Retina (tissue), 1 donor: ENCODE measurements at regions not wholly inside any gene's neighbourhood (a gene's known extent, or its start where the extent isn't known, plus 50 kb on each side); places are given as distances from the start of the nearest gene placed in this dataset.
"Not testable (repeated sequence)": the region's sequence is repeated elsewhere in the genome, so short reads cannot be mapped to it uniquely, and the experiment has no call there.

ENCODE experiments used
- DNase-seq: peaks from one replicate; pipeline ENCODE4 v3.0.0-alpha.2; 2016

DNA sequence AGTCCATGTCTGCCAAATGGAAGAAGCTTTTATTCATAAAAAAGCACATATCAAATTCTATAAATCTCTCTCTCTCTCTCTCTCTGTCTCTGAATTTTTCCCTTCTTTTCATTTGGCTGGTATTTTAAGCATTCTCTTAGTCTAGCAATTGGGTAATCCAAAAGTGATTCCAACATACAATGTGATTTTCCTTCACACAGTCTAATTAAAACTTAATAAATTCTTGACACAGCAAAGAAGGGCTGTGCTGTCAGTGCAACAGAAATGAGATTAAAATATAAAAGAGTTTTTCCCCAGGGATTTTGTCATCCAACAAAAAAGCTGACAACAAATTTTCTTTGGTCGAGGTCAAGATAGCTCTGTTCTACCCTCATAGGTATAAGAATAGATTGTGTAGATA lies 216.9 kb downstream of the CENPC start:
- DNase-seq: no peak

DNA sequence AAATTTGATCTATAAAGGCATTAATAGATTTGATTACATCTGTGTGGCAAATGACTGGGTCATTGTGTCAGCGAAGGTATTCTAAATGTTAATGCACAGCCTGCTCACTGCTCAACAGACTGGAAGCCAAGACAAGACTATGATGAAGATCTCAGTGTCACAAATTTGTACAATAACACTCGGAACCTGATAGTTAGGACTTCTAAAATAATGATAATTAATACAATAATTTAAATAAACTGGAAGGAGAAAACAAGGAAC lies 217.4 kb downstream of the CENPC start:
- DNase-seq: no peak

DNA sequence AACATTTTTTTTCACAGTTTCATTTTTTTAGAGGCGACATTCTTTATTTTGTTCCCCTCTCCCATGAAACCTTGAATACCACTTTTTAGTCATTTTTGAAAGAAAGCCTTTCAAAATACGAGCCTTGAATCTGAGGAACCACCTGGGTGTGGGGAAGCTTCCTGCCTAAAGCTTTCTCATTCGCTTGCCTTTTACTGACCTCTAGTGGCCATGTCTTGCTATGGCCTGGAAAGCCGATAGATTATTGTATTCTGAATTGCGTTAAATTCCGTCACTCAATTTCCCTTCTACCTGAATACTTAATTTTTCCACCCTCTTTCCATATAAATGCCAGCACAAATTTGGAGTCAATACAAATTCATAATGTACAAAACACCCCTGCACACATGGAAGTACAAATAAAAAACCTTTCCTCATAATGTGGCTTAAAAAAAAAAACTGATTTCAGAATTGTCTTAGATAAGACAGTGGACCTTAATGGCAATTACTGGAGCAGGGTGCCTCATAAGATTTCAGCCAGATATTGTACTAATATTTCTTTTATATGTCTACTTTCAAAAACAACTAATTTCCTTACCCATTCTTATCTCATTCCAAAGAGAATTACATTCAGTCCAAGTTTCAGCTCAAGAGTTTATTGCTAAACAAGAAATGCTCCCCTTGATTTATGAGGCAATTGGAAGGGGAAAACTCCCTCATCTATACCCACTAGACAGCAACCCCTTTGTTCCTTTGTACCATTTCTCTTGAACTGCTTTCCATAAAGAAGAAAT lies 217.9 kb downstream of the CENPC start:
- peak; percentile 67 for DNase-seq

DNA sequence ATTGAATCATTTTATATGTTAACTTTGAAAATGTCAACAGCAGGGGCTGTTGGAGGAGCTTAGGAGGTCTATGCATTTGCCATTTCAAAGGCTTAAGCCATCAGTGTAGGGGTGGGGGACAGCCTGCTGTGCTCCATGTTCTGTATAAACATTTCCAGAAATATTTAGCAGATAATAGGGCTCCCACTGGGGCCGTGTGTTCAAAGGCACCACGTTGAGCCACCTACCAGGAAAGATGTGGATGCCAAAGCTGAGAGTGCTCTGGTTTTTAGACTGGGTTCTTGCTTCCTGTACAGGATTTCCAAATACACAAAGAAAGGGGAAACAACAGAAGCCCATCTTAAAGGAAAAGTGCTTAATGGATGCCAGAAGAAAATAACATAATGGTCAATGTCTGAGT lies 219.5 kb downstream of the CENPC start:
- DNase-seq: no peak

DNA sequence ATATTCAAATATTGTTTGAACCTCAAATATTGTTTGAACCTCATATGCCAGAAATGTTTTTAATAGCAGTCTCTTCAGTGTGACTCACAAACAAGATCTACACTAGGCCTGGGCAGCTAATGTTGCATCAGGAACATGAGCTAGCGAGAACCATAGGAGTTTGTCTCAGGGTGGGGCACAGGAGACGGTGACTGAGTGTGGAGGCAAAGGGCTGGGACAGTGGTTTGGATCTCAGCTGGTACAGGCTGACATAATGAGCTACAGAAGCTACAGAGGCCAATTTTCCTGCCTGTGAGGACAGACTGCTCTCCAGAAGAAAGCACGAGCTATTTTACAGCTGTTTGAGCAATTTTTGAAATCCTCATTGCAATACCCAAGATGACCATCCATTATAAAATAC lies 224.7 kb downstream of the CENPC start:
- DNase-seq: no peak

DNA sequence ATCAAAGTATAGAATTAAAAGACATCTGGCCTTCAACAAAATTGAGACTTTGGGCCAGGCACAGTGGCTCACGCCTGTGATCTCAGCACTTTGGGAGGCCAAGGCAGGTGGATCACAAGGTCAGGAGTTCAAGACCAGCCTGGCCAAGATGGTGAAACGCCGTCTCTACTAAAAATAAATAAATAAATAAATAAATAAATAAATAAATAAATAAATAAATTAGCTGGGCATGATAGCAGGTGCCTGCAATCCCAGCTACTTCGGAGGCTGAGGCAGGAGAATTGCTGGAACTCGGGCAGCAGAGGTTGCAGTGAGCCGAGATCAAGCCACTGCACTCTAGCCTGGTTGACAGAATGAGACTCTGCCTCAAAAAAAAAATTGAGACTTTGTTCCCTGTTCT lies 225.7 kb downstream of the CENPC start:
- not testable (repeated sequence) for DNase-seq

DNA sequence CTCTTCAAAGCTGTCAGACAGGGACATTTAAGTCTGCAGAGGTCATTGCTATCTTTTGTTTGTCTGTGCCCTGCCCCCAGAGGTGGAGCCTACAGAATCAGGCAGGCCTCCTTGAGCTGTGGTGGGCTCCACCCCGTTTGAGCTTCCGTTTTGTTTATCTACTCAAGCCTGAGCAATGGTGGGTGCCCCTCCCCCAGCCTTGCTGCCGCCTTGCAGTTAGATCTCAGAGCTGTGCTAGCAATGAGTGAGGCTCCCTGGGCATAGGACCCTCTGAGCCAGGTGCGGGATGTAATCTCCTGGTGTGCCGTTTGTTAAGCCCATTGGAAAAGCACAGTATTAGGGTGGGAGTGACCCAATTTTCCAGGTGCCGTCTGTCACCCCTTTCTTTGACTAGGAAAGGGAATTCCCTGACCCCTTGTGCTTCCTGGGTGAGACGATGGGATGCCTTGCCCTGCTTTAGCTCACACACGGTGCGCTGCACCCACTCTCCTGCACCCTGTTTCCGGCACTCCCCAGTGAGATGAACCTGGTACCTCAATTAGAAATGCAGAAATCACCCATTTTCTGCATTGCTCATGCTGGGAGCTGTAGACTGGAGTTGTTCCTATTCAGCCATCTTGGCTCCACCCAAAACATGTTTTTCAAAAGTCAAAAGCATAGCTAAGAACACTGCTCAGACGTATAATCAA lies 244.7 kb downstream of the CENPC start:
- not testable (repeated sequence) for DNase-seq

DNA sequence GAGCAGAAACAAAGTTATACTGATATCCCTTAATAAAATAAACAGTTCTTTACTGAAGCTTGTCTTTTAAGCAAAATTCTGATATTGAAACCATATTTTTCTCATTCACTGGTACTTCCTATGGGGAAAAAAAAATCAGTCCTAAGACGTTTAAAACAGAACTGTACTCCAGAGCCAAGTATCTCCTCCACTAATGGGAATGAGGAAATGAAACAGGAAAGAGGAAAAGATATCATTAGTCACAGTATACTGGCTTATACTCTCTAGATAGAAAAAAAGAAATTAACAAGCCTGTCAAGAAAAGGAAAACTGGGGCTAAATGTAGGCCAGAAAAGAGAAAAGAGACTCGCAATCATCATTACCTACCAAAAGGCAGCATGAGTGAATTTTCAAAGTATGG lies 252.7 kb downstream of the CENPC start:
- no peak for DNase-seq

DNA sequence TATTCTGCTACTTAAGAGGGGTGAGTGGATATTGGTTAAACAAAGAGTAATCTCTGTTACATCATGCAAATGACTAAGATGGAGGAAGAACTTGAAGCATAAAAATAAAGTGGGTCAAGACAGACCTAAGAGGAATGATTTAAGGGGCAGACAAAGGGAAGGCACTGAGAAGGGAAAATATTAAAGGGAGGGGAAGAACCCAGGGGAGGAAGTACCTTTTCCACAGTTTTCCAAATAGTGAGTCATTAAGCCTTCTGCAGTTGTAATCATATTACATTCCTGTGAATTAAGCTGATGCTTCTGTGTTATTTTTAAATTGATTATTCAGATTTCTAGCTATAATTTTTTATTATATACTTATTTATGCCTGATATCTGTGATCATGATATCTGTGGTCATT lies 253.3 kb downstream of the CENPC start:
- no peak for DNase-seq

DNA sequence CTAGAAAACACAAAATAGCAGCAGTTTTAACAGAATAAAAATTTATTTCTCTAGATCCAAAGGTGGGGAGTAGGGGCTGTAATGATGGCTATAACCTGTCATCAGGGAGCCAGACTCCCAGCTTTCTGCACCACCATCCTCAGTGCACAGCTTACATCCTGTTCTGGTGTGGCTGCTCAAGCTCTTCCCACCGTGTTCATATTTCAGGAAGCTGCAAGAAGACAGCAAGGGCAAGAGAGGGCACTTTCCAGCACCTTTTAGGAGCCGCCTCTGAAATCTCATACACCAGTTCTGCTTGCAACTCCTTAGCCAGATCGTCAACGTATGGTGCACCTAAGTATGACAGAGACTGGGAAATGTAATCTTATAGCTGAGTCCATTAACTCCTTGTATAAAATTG lies 253.7 kb downstream of the CENPC start:
- DNase-seq: no peak

DNA sequence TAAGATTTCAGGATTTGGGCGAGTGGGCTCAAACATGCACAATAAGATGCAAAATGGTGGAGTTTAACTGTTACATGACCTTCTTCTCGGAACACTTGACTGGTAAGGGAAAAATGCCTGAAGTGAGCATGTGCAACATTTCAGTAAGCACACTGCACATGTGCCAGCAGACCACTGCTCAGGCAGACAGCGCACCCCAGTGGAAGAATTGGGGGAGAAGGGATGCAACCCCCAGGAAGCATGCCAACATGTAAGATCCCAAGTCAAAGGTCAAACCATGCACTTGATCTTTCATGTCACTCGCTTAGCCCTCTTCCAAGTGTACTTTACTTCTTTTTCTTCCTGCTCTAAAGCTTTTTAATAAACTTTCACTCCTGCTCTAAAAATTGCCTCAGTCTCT lies 256.3 kb downstream of the CENPC start:
- peak; percentile 21 for DNase-seq

DNA sequence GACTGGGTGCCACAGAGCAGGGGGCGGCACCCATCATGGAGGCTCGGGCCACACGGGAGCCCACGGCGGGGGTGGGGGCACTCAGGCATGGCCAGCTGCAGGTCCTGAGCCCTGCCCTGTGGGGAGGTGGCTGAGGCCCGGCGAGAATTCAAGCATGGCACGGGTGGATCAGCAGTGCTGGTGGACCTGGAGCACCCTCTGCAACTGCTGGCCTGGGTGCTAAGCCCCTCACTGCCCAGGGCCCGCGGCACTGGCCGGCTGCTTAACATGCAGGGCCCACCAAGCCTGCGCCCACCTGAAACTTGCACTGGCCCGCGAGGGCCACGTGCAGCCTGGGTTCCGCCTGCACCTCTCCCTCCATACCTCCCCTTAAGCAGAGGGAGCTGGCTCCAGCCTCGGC lies 258.6 kb downstream of the CENPC start:
- DNase-seq: no peak

DNA sequence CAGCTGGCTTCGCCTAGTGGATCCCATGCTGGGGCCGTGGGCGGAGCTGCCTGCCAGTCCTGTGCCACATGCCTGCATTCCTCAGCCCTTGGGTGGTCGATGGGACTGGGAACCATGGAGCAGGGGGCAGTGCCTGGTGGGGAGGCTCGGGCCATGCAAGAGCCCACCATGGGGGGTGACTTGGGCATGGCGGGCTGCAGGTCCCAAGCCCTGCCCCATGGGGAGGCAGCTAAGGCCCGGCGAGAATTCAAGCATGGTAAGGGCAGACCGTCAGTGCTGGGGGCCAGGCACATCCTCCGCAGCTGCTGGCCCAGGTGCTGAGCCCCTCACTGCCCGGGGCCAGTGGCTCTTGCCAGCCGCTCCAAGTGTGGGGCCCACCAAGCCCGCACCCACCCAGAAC lies 262.6 kb downstream of the CENPC start:
- DNase-seq: no peak

DNA sequence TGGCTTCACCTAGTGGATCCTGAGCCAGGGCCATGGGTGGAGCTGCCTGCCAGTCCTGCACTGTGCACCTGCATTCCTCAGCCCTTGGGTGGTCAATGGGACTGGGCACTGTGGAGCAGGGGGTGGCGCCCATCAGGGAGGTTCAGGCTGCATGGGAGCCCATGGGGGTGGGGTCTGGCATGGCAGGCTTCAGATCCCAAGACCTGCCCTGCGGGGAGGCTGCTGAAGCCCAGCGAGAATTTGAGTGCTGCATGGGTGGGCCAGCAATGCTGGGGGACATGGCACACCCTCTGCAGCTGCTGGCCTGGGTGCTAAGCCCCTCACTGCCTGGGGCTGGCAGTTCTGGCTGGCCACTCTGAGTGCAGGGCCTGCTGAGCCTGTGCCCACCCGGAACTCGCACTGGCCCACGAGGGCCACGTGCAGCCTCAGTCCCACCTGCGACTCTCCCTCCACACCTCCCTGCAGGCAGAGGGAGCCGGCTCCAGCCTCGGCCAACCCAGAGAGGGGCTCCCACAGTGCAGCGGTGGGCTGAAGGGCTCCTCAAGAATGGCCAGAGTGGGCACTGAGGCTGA lies 270.0 kb downstream of the CENPC start:
- DNase-seq: no peak

DNA sequence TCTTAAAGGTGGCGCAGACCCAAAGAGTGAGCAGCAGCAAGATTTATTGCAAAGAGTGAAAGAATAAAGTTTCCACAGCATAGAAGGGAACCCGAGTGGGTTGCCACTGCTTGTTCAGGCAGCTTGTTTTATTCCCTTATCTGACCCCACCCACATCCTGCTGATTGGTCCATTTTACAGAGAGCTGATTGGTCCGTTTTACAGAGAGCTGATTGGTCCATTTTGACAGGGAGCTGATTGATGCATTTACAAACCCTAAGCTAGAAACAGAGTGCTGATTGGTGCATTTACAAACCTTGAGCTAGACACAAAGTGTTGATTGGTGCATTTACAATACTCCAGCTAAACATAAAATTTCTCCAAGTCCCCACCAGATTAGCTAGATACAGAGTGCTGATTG lies 270.6 kb downstream of the CENPC start:
- DNase-seq: not testable (repeated sequence)

DNA sequence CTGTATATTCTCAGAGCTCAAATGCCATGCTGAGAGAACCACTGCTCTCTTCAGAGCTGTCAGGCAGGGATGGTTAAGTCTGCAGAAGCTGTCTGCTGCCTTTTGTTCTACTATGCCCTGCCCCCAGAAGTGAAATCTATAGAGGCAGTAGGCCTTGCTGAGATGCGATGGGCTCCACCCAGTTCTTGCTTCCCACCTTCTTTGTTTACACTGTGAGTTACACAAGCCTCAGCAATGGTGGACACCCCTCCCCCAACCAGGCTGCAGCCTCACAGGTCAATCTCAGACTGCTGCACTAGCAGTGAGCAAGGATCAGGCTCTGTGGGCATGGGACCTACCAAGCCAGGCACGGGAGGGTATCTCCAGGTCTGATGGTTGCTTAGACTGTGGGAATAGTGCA lies 271.6 kb downstream of the CENPC start:
- no peak for DNase-seq

DNA sequence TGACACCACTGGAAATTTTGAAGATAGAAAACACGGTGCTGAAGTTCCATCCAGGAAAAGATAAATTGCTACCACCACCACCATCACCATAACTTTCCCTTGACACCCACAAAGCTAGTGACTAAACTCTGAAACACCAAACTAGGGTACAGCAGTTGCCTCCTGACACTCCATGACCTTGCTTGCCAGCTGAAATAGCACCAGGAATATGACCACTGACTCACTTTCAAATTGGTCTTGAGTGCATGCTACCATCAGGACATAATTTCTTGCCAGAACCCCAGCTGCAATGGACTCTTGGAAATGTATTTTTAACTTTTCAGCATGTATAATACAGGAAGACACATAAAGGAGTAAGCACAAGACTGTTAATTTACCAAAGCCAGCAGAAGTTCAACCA lies 283.3 kb downstream of the CENPC start:
- DNase-seq: no peak

DNA sequence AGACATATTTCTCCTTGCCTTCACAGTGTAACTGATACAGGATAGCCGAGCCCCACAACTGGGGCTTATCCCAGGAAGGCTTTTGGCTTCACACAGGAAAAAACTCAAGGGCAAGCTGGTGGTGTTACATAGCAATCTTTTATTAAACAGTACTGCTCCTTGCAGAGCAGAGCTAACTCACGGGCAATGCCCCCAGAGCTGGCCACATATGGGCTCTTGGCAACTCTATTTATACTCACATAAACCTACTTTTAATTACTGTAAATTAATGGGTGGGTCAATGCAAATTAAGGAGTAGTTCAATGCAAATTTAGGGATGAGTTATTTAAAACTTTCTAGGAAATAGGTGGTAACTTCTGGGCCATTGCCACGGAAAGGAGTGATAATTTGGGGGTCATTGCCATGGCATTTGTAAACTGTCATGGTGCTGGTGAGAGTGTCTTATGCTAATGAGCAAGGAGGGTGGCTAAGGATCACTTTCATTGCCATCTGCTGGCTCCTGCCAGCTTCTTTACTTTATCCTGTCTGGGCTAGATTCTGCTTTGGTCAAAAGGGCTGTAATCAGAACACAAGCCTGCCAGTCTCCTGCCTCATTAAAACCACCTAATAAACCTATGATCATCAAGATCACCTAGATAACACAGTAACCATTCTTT lies 288.8 kb downstream of the CENPC start:
- no peak for DNase-seq

DNA sequence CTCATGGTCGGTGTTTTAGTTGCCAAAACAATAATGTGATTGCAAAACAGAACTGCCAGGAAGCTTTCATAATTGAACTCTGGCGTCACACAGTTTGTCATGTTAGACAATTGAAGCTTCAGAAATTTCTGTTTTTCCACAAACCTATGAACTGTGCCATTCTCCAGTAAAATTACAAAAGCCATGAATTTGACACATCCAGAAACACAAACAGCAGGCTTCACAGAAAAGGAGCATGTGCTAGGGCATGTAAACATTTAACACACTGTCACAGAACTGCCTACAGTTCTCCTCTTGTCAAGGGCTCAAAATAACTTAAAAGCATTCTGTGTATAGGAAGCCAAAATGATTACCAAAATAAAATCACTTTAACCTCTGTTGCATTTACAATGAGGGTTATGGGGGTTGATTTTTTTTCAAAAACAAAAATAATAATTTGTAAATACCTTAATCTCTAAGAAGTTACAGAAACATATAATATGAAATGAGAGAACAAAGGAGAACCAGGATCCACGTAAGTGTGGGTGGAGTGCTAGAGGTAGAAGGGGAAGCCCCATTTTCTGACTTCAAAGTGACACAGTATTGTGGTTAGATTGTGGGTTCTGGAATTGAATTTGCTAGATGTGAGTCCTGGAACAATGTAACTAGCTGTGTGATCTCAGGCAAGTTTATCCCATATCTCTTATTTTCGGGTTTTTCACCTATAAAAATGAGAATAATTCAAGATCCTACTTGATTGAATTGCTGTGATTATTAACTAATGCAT lies 295.0 kb downstream of the CENPC start:
- DNase-seq: no peak

DNA sequence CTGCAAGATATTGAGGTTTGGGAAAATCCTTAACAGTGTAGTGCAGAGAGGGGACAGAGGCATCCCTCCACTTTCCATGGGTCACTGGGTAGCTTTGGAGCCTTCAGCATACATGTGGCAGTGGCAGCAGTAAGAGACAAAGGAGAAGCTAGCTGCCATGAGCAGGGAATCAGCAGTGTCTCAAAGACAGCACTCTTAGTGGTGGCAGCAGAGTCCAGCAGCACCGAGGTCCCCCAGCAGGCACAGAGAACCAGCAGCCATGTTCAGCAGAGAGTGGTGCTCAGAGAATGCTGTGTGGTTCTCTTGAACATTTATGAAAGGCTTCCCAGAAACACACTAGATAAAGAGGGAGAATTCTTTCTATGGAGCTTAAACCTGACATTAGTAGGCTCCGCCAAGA lies 308.5 kb downstream of the CENPC start:
- no peak for DNase-seq

DNA sequence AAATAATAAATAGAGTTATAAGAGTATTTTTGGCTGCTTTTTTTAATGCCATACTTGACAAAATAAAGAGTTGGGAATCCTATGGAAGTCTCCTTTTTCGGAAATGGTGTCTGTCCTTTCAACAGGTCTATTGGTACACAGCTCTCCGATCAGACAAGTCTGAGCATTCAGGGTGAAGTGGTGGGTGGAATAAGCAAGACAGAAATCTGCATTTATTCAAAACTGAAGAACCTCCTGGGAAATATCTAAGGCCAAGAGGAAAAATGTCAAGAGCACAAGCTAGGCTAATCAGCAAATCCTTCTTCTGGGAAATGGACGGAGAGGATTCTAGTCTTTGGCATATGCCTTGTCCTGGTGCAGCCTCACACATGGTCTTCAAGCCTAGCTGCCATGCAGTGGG lies 309.0 kb downstream of the CENPC start:
- no peak for DNase-seq

DNA sequence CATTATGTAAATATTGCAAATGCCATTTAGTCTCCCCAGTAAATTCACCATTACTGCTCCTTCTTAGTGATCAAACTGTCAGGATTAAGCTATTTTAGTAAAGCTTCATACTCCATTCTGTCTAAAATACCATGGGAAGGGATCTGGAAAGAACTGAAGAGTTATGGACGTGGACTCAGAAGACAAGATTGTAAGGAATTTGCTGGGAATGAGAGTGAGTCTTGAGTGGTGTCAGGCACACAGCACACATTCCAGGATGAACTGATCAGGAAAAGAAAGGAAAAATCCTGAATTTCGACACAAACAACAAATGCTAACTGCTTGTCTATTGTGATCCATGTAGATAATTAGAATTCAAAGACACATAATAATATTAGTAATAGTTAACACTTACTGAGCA lies 311.0 kb downstream of the CENPC start:
- no peak for DNase-seq

DNA sequence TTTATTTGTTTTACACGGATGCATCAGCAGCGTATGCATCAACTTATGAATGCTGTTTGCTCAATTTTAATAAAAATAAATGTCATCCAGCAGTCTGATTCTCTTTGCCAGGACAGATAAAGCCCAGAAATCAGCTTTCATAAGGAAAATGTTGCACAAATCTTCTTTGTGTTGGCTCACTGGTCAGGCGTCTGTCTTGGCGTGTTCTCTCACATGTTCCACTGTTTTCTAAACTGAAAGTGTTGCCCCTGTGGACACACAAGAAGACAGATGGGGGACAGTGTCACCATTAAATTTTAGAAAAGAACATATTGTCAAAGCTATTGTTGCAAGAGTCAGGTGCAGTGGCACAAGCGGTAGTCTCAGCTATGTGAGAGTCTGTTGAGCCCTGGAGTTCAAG lies 316.2 kb downstream of the CENPC start:
- DNase-seq: no peak
